ENCODE measurements at regions not wholly inside any gene's neighbourhood (a gene's known extent, or its start where the extent isn't known, plus 50 kb on each side); places are given as distances from the start of the nearest gene placed in this dataset.
A peak's percentile ranks its signal among the peaks of the same experiment; 100 is the strongest.

GRCh38 chr1:201721082-201722049 is 107.6 kb upstream of the IPO9 start:
- no peaks in the 10 kb centered on the region for H3K27me3 ChIP-seq (ENCODE audit: control insufficient read depth, insufficient read depth, low read length)
- H3K9me3 ChIP-seq (ENCODE audit: control insufficient read depth, insufficient read depth, low read length): no peaks in the 10 kb centered on the region; the same call in 1 of the 2 replicates
- ChIA-PET CTCF (interaction anchor here (1.0 to 4.2 kb wide), 3 partner anchors 11 to 73 kb away, joined by 4 to 28 read pairs (median 16); no protein-coding TSS in a partner anchor), POLR2A (interaction anchor here (0.5 kb wide), 1 partner anchor 39 kb away, joined by 3 read pairs; no protein-coding TSS in a partner anchor)
- TF ChIP-seq, protein P1, sequence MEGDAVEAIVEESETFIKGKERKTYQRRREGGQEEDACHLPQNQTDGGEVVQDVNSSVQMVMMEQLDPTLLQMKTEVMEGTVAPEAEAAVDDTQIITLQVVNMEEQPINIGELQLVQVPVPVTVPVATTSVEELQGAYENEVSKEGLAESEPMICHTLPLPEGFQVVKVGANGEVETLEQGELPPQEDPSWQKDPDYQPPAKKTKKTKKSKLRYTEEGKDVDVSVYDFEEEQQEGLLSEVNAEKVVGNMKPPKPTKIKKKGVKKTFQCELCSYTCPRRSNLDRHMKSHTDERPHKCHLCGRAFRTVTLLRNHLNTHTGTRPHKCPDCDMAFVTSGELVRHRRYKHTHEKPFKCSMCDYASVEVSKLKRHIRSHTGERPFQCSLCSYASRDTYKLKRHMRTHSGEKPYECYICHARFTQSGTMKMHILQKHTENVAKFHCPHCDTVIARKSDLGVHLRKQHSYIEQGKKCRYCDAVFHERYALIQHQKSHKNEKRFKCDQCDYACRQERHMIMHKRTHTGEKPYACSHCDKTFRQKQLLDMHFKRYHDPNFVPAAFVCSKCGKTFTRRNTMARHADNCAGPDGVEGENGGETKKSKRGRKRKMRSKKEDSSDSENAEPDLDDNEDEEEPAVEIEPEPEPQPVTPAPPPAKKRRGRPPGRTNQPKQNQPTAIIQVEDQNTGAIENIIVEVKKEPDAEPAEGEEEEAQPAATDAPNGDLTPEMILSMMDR (IDR thresholded peaks at IDR 0.05; ENCODE audit: low read depth, low read length): no peak
- DNase-seq (ENCODE audit: low read depth, low spot score): no peak
- H3K27ac ChIP-seq (ENCODE audit: low read depth, low read length): peak overlapping the region; percentile 78
- H3K4me3 ChIP-seq (ENCODE audit: low read depth, low read length): no peak overlapping the region

GRCh38 chr1:201724039-201724765 is 104.8 kb upstream of the IPO9 start:
- TF ChIP-seq, protein P1 (IDR thresholded peaks at IDR 0.05; ENCODE audit: low read depth, low read length): no peak
- no peak for DNase-seq (ENCODE audit: low read depth, low spot score)
- CTCF ChIA-PET: interaction anchor here (0.8 to 1.0 kb wide), 2 partner anchors 20 to 68 kb away, joined by 3 to 4 read pairs; no protein-coding TSS in a partner anchor
- Histone ChIP-seq H3K9me3 (ENCODE audit: control insufficient read depth, insufficient read depth, low read length) (no peaks in the 10 kb centered on the region), H3K4me3 (ENCODE audit: low read depth, low read length) (no peak overlapping the region), H3K27ac (ENCODE audit: low read depth, low read length) (no peak overlapping the region), H3K27me3 (ENCODE audit: control insufficient read depth, insufficient read depth, low read length) (no peaks in the 10 kb centered on the region)
- POLR2A ChIA-PET: no interaction called here

GRCh38 chr1:201724766-201725118 is 104.2 kb upstream of the IPO9 start:
- H3K27ac ChIP-seq (ENCODE audit: low read depth, low read length): no peak overlapping the region
- no peak for DNase-seq (ENCODE audit: low read depth, low spot score)
- ChIA-PET CTCF (no interaction called here), POLR2A (no interaction called here)
- H3K4me3 ChIP-seq (ENCODE audit: low read depth, low read length): no peak overlapping the region
- no peaks in the 10 kb centered on the region for H3K9me3 ChIP-seq (ENCODE audit: control insufficient read depth, insufficient read depth, low read length)
- TF ChIP-seq, protein P1 (IDR thresholded peaks at IDR 0.05; ENCODE audit: low read depth, low read length): no peak
- H3K27me3 ChIP-seq (ENCODE audit: control insufficient read depth, insufficient read depth, low read length): no peaks in the 10 kb centered on the region

DNA sequence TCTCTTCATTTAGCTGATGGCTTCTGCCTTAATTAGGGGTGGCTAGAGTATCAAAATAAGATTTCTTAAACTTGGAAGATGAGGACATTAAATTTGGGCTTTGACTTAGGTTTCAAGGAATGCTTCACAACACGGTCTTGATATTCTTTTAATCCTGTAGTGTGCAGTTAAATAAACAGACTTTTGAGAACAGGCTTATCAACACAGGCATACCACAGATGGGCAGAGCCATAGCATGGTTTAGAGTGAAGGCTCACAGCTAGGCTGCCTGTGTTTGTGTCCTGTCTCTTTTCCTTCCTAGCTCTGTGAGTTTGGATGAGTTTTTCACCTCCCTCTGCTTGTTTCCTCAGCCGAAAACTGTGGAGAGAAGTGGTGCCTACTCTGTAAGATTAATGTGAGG is 102.3 kb upstream of the IPO9 start:
- TF ChIP-seq, protein P1 (IDR thresholded peaks at IDR 0.05; ENCODE audit: low read depth, low read length): no peak
- ChIA-PET CTCF (interaction anchor here (0.5 to 1.2 kb wide), 3 partner anchors 17 to 67 kb away, joined by 3 to 5 read pairs (median 4); no protein-coding TSS in a partner anchor), POLR2A (no interaction called here)
- H3K4me3 ChIP-seq (ENCODE audit: low read depth, low read length): no peak overlapping the region
- no peaks in the 10 kb centered on the region for H3K9me3 ChIP-seq (ENCODE audit: control insufficient read depth, insufficient read depth, low read length)
- no peaks in the 10 kb centered on the region for H3K27me3 ChIP-seq (ENCODE audit: control insufficient read depth, insufficient read depth, low read length)
- DNase-seq (ENCODE audit: low read depth, low spot score): no peak
- no peak overlapping the region for H3K27ac ChIP-seq (ENCODE audit: low read depth, low read length)
